Vagina (tissue), 2 donors: ENCODE measurements at regions not wholly inside any gene's neighbourhood (a gene's known extent, or its start where the extent isn't known, plus 50 kb on each side); places are given as distances from the start of the nearest gene placed in this dataset.
A peak's percentile ranks its signal among the peaks of the same experiment; 100 is the strongest.

Source experiments
- DNase-seq, 2 donors: peaks; one replicate each; pipeline ENCODE4 v3.0.0-alpha.2; 2017; ENCODE audit errors: extremely low spot score in 2 of 2
- H3K27ac ChIP-seq: fragments of 200-600 bp; sonication (generic); one replicate; pipeline ENCODE4 v1.5.1; 2019
- H3K27me3 ChIP-seq: fragments of 200-600 bp; sonication (generic); one replicate; pipeline ENCODE4 v1.5.1; 2019
- H3K36me3 ChIP-seq, 2 donors: fragments of 200-600 bp; sonication (generic); one replicate each; pipeline ENCODE4 v1.5.1; 2017 to 2019
- H3K4me1 ChIP-seq: fragments of 200-600 bp; sonication (generic); one replicate; pipeline ENCODE4 v1.5.1; 2019
- H3K4me3 ChIP-seq, 2 donors: fragments of 200-600 bp; sonication (generic); 1 replicate in 1 of 2; 2 replicates in 1 of 2; pipeline ENCODE4 v1.5.1; 2016 to 2019
- H3K9me3 ChIP-seq: fragments of 200-600 bp; sonication (generic); one replicate; pipeline ENCODE4 v1.5.1; 2019
- POLR2A ChIP-seq, 2 donors: fragments of 450-650 bp; IDR thresholded peaks; one replicate each; pipeline ENCODE4 v1.6.1; 2017; ENCODE audit warnings: antibody characterized with exemption in 2 of 2, mild to moderate bottlenecking in 2 of 2, moderate library complexity in 2 of 2
- POLR2AphosphoS5 ChIP-seq, 2 donors: sonication (generic); formaldehyde crosslinking; IDR thresholded peaks; one replicate each; pipeline ENCODE4 v1.9.0; 2017; ENCODE audit warnings: antibody characterized with exemption in 2 of 2, mild to moderate bottlenecking in 2 of 2, low read depth in 1 of 2; ENCODE audit not compliant: insufficient read depth in 1 of 2
- intact Hi-C: fragments of 100-400 bp; cut with DNase I; formaldehyde crosslinking; loops from one replicate; pipeline ENCODE4 v1.15.1; 2023
- TF ChIP-seq, protein P1 (sequence below), 3 experiments: fragments of 450-650 bp in 2 of 3; fragments of 200-600 bp in 1 of 3; sonication (generic) in 1 of 3; IDR thresholded peaks; one replicate each; pipeline ENCODE4 v1.5.1; 2017 to 2019; ENCODE audit warnings: antibody characterized with exemption in 3 of 3, mild to moderate bottlenecking in 2 of 3, moderate library complexity in 2 of 3

DNA sequence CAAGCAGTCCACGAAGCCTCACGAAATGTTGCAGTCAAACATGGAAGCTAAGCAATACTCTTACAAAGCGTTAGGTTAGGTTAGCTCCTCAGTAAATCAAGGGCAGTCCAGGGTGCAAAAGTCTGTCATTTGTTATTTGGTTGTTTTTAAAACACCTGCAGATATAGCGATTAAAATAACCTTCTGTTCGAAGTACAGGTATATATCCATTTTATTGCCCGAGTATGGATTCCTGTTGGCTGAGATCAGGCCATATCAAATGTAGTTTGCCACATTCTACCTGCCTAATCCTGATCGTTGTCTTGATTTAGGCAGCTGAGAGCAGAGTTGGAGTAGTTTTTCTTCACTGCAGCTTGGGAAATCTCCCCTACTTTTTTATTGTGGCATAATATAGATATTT, 99.5 kb upstream of the EPB41L3 start:
- intact Hi-C loops = no loop called here
- no peak for DNase-seq
- H3K4me3 ChIP-seq = no peak overlapping the region
- TF ChIP-seq, protein P1, sequence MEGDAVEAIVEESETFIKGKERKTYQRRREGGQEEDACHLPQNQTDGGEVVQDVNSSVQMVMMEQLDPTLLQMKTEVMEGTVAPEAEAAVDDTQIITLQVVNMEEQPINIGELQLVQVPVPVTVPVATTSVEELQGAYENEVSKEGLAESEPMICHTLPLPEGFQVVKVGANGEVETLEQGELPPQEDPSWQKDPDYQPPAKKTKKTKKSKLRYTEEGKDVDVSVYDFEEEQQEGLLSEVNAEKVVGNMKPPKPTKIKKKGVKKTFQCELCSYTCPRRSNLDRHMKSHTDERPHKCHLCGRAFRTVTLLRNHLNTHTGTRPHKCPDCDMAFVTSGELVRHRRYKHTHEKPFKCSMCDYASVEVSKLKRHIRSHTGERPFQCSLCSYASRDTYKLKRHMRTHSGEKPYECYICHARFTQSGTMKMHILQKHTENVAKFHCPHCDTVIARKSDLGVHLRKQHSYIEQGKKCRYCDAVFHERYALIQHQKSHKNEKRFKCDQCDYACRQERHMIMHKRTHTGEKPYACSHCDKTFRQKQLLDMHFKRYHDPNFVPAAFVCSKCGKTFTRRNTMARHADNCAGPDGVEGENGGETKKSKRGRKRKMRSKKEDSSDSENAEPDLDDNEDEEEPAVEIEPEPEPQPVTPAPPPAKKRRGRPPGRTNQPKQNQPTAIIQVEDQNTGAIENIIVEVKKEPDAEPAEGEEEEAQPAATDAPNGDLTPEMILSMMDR (IDR thresholded peaks at IDR 0.05) = no peak
- TF ChIP-seq POLR2A (IDR thresholded peaks at IDR 0.05) = no peak
- TF ChIP-seq POLR2AphosphoS5 (IDR thresholded peaks at IDR 0.05; ENCODE audit: insufficient read depth in 1 of 2, low read depth in 1 of 2) = no peak
- no peaks in the 10 kb centered on the region for H3K9me3 ChIP-seq
- no peak overlapping the region for H3K27ac ChIP-seq
- H3K36me3 ChIP-seq = no peaks in the 10 kb centered on the region
- no peaks in the 10 kb centered on the region for H3K27me3 ChIP-seq
- no peaks in the 10 kb centered on the region for H3K4me1 ChIP-seq

DNA sequence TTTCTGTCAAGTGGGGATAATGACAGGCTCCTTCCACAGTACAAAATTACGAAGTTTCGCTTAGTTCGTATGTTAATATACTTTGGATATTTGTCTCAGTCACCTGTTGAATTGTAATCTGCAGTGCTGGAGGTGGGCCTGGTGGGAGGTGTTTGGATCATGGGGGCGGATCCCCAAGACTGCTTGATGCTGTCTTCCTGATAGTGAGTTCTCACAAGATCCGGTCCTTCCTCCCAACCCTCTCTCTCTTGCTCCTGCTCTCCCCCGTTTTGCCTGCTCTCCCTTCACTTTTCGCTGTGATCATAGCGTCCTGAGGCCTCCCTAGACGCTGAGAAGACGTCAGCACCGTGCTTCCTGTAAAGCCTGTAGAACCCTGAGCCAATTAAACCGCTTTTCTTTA, 97.1 kb upstream of the EPB41L3 start:
- Histone ChIP-seq H3K4me1 (no peaks in the 10 kb centered on the region), H3K9me3 (no peaks in the 10 kb centered on the region), H3K27me3 (no peaks in the 10 kb centered on the region), H3K36me3 (no peaks in the 10 kb centered on the region), H3K4me3 (no peak overlapping the region), H3K27ac (no peak overlapping the region)
- TF ChIP-seq POLR2AphosphoS5 (IDR thresholded peaks at IDR 0.05; ENCODE audit: insufficient read depth in 1 of 2, low read depth in 1 of 2) = no peak
- TF ChIP-seq, protein P1 (IDR thresholded peaks at IDR 0.05) = no peak
- no peak for TF ChIP-seq POLR2A (IDR thresholded peaks at IDR 0.05)
- intact Hi-C loops = no loop called here
- no peak for DNase-seq

DNA sequence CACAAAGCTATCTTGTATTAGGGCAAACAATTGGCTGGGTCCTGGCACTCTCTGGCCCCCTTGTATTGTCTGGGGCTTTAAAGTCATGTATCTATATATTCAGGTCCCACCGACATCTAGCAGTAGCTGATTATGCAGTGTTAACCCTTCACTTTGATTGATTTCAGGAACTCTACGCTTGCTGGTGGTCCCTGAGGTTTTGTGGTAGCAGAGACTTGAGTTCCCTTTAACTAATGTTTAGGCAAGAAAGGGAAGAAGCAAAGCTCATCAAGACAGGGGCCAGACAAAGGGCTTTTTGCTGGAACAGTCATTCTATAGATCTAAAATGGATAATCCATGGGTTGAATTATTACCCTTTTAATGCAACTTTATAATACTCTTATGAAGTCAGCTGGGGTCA, 95.3 kb upstream of the EPB41L3 start:
- DNase-seq = no peak
- H3K27me3 ChIP-seq = no peaks in the 10 kb centered on the region
- intact Hi-C loops = no loop called here
- no peaks in the 10 kb centered on the region for H3K36me3 ChIP-seq
- no peaks in the 10 kb centered on the region for H3K9me3 ChIP-seq
- no peaks in the 10 kb centered on the region for H3K4me1 ChIP-seq
- H3K27ac ChIP-seq = no peak overlapping the region
- TF ChIP-seq, protein P1 (IDR thresholded peaks at IDR 0.05) = no peak
- TF ChIP-seq POLR2A (IDR thresholded peaks at IDR 0.05) (no peak), POLR2AphosphoS5 (IDR thresholded peaks at IDR 0.05; ENCODE audit: insufficient read depth in 1 of 2, low read depth in 1 of 2) (no peak)
- H3K4me3 ChIP-seq = no peak overlapping the region

DNA sequence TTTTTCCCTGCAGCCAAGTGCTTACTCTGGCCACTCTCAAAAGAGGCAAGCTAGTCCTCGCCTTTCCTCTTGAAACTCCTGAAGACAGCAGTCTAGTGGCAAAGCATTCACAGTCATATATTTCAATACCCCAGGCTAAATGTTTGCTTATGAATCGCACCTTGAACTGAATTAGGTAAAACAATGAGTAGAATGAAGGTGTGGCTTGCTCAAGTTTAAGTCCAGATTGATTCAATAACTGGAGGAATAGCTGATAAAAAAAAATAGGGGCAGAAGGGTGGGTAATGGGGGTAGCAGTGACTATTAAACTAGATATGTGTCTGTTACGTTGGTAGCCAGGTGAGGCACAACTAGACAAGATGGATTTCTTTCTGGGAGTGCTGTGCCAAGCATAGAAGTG, 88.2 kb upstream of the EPB41L3 start:
- H3K9me3 ChIP-seq = no peaks in the 10 kb centered on the region
- TF ChIP-seq POLR2A (IDR thresholded peaks at IDR 0.05) (no peak), POLR2AphosphoS5 (IDR thresholded peaks at IDR 0.05; ENCODE audit: insufficient read depth in 1 of 2, low read depth in 1 of 2) (no peak)
- TF ChIP-seq, protein P1 (IDR thresholded peaks at IDR 0.05) = no peak
- intact Hi-C loops = no loop called here
- H3K4me3 ChIP-seq = no peak overlapping the region
- no peak for DNase-seq
- H3K27ac ChIP-seq = no peak overlapping the region
- H3K4me1 ChIP-seq = peaks cover 20% of the 10 kb centered on the region
- no peaks in the 10 kb centered on the region for H3K27me3 ChIP-seq
- H3K36me3 ChIP-seq = no peaks in the 10 kb centered on the region

DNA sequence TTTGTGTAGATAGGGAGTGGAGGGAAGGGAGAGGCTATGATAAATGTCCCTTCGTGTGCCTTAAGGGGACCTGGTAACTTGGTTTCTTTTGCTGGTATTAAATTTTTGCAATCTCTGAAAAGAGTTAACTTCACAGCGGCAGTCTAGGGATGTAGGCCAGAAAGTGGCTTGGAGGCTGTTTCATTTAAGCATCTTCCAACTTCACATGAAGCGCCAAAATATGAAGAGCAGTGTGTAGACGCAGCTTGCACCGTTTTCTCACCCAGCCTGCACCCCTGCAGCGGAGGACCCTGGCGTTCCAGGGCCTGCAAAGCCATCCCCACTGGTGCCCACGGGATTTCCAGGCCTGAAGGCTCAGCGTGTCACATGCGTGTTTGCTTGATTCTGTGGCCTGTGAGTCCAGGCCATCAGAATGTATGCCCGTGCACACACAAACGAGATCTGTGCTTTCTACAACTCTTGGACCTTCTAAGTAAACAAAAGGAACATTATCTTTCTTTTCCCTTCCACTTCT, 87.2 kb upstream of the EPB41L3 start:
- Histone ChIP-seq H3K27ac (no peak overlapping the region), H3K4me1 (peaks cover 20% of the 10 kb centered on the region), H3K4me3 (peak overlapping the region; percentile 51 to 76), H3K36me3 (no peaks in the 10 kb centered on the region), H3K27me3 (no peaks in the 10 kb centered on the region), H3K9me3 (no peaks in the 10 kb centered on the region)
- TF ChIP-seq, protein P1 (IDR thresholded peaks at IDR 0.05) = no peak
- no peak for TF ChIP-seq POLR2A (IDR thresholded peaks at IDR 0.05)
- TF ChIP-seq POLR2AphosphoS5 (IDR thresholded peaks at IDR 0.05; ENCODE audit: insufficient read depth in 1 of 2, low read depth in 1 of 2) = no peak
- intact Hi-C loops = no loop called here
- DNase-seq = no peak
